Loucy (cell line): ENCODE measurements at regions not wholly inside any gene's neighbourhood (a gene's known extent, or its start where the extent isn't known, plus 50 kb on each side); places are given as distances from the start of the nearest gene placed in this dataset.

Source experiments
- EZH2phosphoT487 ChIP-seq: fragments of 200-600 bp; IDR thresholded peaks from 2 replicates; pipeline ENCODE4 v1.6.1; 2018; ENCODE audit warnings: antibody characterized with exemption, mild to moderate bottlenecking, moderate library complexity, borderline replicate concordance
- TF ChIP-seq, protein P1 (sequence below): fragments of 200-600 bp; sonication (generic); conservative IDR thresholded peaks from 2 replicates; pipeline ENCODE4 v1.5.1; 2014; ENCODE audit warnings: mild to moderate bottlenecking, antibody characterized with exemption, low read length

DNA sequence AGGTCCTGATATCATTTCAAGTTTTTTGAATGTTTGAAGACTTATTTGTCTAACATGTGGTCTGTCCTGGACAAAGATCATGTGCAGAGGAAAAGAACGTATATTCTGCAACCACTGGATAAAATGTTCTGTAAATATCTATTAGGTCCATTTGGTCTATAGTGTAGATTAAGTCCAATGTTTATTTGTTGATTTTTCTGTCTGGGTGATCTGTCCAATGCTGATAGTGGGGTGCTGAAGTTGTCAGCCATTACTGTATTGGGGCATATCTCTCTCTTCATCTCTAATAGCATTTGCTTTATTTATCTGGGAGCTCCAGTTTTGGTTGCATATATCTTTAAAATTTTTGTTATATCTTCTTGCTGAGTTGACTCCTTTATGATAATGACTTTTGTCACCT, 258.4 kb upstream of the CITED2 start:
- TF ChIP-seq, protein P1, sequence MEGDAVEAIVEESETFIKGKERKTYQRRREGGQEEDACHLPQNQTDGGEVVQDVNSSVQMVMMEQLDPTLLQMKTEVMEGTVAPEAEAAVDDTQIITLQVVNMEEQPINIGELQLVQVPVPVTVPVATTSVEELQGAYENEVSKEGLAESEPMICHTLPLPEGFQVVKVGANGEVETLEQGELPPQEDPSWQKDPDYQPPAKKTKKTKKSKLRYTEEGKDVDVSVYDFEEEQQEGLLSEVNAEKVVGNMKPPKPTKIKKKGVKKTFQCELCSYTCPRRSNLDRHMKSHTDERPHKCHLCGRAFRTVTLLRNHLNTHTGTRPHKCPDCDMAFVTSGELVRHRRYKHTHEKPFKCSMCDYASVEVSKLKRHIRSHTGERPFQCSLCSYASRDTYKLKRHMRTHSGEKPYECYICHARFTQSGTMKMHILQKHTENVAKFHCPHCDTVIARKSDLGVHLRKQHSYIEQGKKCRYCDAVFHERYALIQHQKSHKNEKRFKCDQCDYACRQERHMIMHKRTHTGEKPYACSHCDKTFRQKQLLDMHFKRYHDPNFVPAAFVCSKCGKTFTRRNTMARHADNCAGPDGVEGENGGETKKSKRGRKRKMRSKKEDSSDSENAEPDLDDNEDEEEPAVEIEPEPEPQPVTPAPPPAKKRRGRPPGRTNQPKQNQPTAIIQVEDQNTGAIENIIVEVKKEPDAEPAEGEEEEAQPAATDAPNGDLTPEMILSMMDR = no peak
- no peak for TF ChIP-seq EZH2phosphoT487
